GM23338 (cell line): ENCODE measurements at regions not wholly inside any gene's neighbourhood (a gene's known extent, or its start where the extent isn't known, plus 50 kb on each side); places are given as distances from the start of the nearest gene placed in this dataset.

Experiments used
- ATAC-seq: fragments of 200-7000 bp; cut with Tn5 transposase; 3 replicates; pipeline ENCODE4 v1.9.1; 2020
- DNase-seq: peaks from one replicate; pipeline ENCODE4 v3.0.0-alpha.2; 2015; ENCODE audit warnings: low spot score
- H2AFZ ChIP-seq: fragments of 200-600 bp; sonication (generic); 2 replicates; pipeline ENCODE4 v1.8.0; 2016; ENCODE audit warnings: antibody characterized with exemption, mild to moderate bottlenecking, moderate library complexity
- H3F3A ChIP-seq: fragments of 200-600 bp; sonication (generic); replicated peaks from 2 replicates; pipeline ENCODE4 v1.8.0; 2017; ENCODE audit warnings: antibody characterized with exemption, mixed run types, low read depth
- H3K27ac ChIP-seq: fragments of 200-600 bp; sonication (generic); 2 replicates; pipeline ENCODE4 v1.6.1; 2016; ENCODE audit warnings: low read depth
- H3K27me3 ChIP-seq: fragments of 200-600 bp; sonication (generic); 2 replicates; pipeline ENCODE4 v1.8.0; 2016; ENCODE audit warnings: mild to moderate bottlenecking, mixed run types, moderate library complexity; ENCODE audit not compliant: insufficient read depth
- H3K36me3 ChIP-seq: fragments of 200-600 bp; sonication (generic); 2 replicates; pipeline ENCODE4 v1.8.0; 2016; ENCODE audit warnings: mild to moderate bottlenecking; ENCODE audit not compliant: insufficient read depth
- H3K4me1 ChIP-seq: fragments of 200-600 bp; sonication (generic); 2 replicates; pipeline ENCODE4 v1.8.0; 2016; ENCODE audit warnings: mild to moderate bottlenecking, moderate library complexity; ENCODE audit not compliant: insufficient read depth
- H3K4me2 ChIP-seq: fragments of 200-600 bp; sonication (generic); 2 replicates; pipeline ENCODE4 v1.7.1; 2017; ENCODE audit warnings: mixed run types
- H3K4me3 ChIP-seq: fragments of 200-600 bp; sonication (generic); 2 replicates; pipeline ENCODE4 v1.6.1; 2016; ENCODE audit warnings: mixed run types
- H3K79me2 ChIP-seq: fragments of 200-600 bp; sonication (generic); replicated peaks from 2 replicates; pipeline ENCODE4 v1.8.0; 2017; ENCODE audit warnings: mild to moderate bottlenecking; ENCODE audit not compliant: insufficient read depth
- H3K9me2 ChIP-seq: fragments of 200-600 bp; sonication (generic); 2 replicates; pipeline ENCODE4 v1.8.0; 2017; ENCODE audit not compliant: insufficient read depth
- H4K20me1 ChIP-seq: fragments of 200-600 bp; sonication (generic); replicated peaks from 2 replicates; pipeline ENCODE4 v1.8.0; 2017; ENCODE audit warnings: mild to moderate bottlenecking; ENCODE audit not compliant: insufficient read depth
- H3K27ac Mint-ChIP-seq: 2 replicates; pipeline ENCODE4 v1.8.0; 2020; ENCODE audit warnings: inconsistent platforms, mild to moderate bottlenecking, moderate library complexity, mixed read lengths
- H3K27me3 Mint-ChIP-seq: 3 replicates; pipeline ENCODE4 v1.8.0; 2022; ENCODE audit warnings: low read depth, mild to moderate bottlenecking, moderate library complexity, mixed read lengths, inconsistent platforms; ENCODE audit not compliant: insufficient read depth, poor library complexity
- H3K36me3 Mint-ChIP-seq: 3 replicates; pipeline ENCODE4 v1.8.0; 2021; ENCODE audit warnings: low read depth, mild to moderate bottlenecking, inconsistent platforms, moderate library complexity, mixed read lengths
- H3K4me1 Mint-ChIP-seq: 3 replicates; pipeline ENCODE4 v1.8.0; 2020; ENCODE audit warnings: mild to moderate bottlenecking, inconsistent platforms, mixed read lengths
- H3K4me3 Mint-ChIP-seq: 3 replicates; pipeline ENCODE4 v1.8.0; 2021; ENCODE audit warnings: moderate library complexity, mild to moderate bottlenecking, inconsistent platforms, mixed read lengths
- H3K9me3 Mint-ChIP-seq: 3 replicates; pipeline ENCODE4 v1.8.0; 2020; ENCODE audit warnings: moderate library complexity, mild to moderate bottlenecking, inconsistent platforms, mixed read lengths
- CREB1 ChIP-seq: fragments of 250-450 bp; sonication (Bioruptor Pico); IDR thresholded peaks from 2 replicates; pipeline ENCODE4 v1.5.0; 2020; ENCODE audit warnings: low read depth, mild to moderate bottlenecking, moderate library complexity
- EZH2 ChIP-seq: fragments of 200-600 bp; sonication (generic); IDR thresholded peaks from one replicate; pipeline ENCODE4 v1.8.0; 2017; ENCODE audit warnings: antibody characterized with exemption, mild to moderate bottlenecking, low read depth; ENCODE audit not compliant: unreplicated experiment
- EZH2phosphoT487 ChIP-seq: fragments of 200-600 bp; sonication (generic); IDR thresholded peaks from one replicate; pipeline ENCODE4 v1.8.1; 2018; ENCODE audit warnings: antibody characterized with exemption; ENCODE audit not compliant: unreplicated experiment
- JUNB ChIP-seq: IDR thresholded peaks from one replicate; pipeline ENCODE4 v1.6.1; 2016; ENCODE audit warnings: antibody characterized with exemption; ENCODE audit not compliant: unreplicated experiment
- NANOG ChIP-seq: IDR thresholded peaks from 2 replicates; pipeline ENCODE4 v1.6.1; 2016; ENCODE audit warnings: antibody characterized with exemption, borderline replicate concordance
- POLR2AphosphoS5 ChIP-seq: IDR thresholded peaks from 2 replicates; pipeline ENCODE4 v1.6.1; 2016; ENCODE audit warnings: antibody characterized with exemption, low read depth
- STAT1 ChIP-seq: IDR thresholded peaks from one replicate; pipeline ENCODE4 v1.6.1; 2016; ENCODE audit warnings: antibody characterized with exemption; ENCODE audit not compliant: unreplicated experiment
- ZNF114 ChIP-seq: fragments of 250-450 bp; sonication (Bioruptor Pico); IDR thresholded peaks from 2 replicates; pipeline ENCODE4 v1.5.0; 2020; ENCODE audit warnings: mild to moderate bottlenecking, moderate library complexity
- ZNF331 ChIP-seq: fragments of 250-450 bp; sonication (Bioruptor Pico); IDR thresholded peaks from 2 replicates; pipeline ENCODE4 v1.5.0; 2020; ENCODE audit warnings: low read depth, mild to moderate bottlenecking, moderate library complexity
- TF ChIP-seq, protein P1 (sequence below), 2 experiments: fragments of 200-600 bp in 1 of 2; sonication (generic) in 1 of 2; conservative IDR thresholded peaks; 2 replicates each; pipeline versions ENCODE4 v1.5.1 to v1.6.1; 2016 to 2017; ENCODE audit warnings: antibody characterized with exemption in 2 of 2, low read depth in 2 of 2, mild to moderate bottlenecking in 2 of 2, moderate library complexity in 1 of 2
- TF ChIP-seq, protein P2 (sequence below): fragments of 250-450 bp; sonication (Bioruptor Pico); IDR thresholded peaks from 2 replicates; pipeline ENCODE4 v1.5.0; 2020; ENCODE audit warnings: mild to moderate bottlenecking, moderate library complexity
- TF ChIP-seq, protein P3 (sequence below): IDR thresholded peaks from 2 replicates; pipeline ENCODE4 v1.6.1; 2016; ENCODE audit warnings: antibody characterized with exemption
- TF ChIP-seq, protein P4 (sequence below): IDR thresholded peaks from one replicate; pipeline ENCODE4 v1.6.1; 2018; ENCODE audit warnings: antibody characterized with exemption; ENCODE audit not compliant: unreplicated experiment

DNA sequence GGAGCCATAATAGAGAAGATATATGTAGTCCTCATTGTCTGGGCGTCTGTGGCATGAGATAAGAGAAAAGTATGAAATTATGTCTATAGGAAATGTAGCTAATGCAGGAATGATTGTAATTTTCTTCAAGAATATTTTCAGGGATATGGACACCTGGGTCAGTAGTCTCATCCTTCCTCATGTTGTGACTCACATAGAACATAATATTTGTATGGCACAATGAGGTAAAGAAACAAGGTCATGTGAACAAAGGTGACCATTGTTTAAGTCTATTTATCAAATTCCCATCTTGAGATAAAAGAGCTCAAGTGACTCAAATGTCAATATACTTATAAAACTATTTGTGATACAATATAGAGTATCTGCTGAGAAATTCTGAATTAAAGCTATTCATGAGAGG is 345.5 kb upstream of the ROBO1 start:
- ATAC-seq: no peak
- TF ChIP-seq, protein P1, sequence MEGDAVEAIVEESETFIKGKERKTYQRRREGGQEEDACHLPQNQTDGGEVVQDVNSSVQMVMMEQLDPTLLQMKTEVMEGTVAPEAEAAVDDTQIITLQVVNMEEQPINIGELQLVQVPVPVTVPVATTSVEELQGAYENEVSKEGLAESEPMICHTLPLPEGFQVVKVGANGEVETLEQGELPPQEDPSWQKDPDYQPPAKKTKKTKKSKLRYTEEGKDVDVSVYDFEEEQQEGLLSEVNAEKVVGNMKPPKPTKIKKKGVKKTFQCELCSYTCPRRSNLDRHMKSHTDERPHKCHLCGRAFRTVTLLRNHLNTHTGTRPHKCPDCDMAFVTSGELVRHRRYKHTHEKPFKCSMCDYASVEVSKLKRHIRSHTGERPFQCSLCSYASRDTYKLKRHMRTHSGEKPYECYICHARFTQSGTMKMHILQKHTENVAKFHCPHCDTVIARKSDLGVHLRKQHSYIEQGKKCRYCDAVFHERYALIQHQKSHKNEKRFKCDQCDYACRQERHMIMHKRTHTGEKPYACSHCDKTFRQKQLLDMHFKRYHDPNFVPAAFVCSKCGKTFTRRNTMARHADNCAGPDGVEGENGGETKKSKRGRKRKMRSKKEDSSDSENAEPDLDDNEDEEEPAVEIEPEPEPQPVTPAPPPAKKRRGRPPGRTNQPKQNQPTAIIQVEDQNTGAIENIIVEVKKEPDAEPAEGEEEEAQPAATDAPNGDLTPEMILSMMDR (conservative IDR thresholded peaks at IDR 0.05; ENCODE audit: low read depth in 2 of 2): no peak
- TF ChIP-seq, protein P2, sequence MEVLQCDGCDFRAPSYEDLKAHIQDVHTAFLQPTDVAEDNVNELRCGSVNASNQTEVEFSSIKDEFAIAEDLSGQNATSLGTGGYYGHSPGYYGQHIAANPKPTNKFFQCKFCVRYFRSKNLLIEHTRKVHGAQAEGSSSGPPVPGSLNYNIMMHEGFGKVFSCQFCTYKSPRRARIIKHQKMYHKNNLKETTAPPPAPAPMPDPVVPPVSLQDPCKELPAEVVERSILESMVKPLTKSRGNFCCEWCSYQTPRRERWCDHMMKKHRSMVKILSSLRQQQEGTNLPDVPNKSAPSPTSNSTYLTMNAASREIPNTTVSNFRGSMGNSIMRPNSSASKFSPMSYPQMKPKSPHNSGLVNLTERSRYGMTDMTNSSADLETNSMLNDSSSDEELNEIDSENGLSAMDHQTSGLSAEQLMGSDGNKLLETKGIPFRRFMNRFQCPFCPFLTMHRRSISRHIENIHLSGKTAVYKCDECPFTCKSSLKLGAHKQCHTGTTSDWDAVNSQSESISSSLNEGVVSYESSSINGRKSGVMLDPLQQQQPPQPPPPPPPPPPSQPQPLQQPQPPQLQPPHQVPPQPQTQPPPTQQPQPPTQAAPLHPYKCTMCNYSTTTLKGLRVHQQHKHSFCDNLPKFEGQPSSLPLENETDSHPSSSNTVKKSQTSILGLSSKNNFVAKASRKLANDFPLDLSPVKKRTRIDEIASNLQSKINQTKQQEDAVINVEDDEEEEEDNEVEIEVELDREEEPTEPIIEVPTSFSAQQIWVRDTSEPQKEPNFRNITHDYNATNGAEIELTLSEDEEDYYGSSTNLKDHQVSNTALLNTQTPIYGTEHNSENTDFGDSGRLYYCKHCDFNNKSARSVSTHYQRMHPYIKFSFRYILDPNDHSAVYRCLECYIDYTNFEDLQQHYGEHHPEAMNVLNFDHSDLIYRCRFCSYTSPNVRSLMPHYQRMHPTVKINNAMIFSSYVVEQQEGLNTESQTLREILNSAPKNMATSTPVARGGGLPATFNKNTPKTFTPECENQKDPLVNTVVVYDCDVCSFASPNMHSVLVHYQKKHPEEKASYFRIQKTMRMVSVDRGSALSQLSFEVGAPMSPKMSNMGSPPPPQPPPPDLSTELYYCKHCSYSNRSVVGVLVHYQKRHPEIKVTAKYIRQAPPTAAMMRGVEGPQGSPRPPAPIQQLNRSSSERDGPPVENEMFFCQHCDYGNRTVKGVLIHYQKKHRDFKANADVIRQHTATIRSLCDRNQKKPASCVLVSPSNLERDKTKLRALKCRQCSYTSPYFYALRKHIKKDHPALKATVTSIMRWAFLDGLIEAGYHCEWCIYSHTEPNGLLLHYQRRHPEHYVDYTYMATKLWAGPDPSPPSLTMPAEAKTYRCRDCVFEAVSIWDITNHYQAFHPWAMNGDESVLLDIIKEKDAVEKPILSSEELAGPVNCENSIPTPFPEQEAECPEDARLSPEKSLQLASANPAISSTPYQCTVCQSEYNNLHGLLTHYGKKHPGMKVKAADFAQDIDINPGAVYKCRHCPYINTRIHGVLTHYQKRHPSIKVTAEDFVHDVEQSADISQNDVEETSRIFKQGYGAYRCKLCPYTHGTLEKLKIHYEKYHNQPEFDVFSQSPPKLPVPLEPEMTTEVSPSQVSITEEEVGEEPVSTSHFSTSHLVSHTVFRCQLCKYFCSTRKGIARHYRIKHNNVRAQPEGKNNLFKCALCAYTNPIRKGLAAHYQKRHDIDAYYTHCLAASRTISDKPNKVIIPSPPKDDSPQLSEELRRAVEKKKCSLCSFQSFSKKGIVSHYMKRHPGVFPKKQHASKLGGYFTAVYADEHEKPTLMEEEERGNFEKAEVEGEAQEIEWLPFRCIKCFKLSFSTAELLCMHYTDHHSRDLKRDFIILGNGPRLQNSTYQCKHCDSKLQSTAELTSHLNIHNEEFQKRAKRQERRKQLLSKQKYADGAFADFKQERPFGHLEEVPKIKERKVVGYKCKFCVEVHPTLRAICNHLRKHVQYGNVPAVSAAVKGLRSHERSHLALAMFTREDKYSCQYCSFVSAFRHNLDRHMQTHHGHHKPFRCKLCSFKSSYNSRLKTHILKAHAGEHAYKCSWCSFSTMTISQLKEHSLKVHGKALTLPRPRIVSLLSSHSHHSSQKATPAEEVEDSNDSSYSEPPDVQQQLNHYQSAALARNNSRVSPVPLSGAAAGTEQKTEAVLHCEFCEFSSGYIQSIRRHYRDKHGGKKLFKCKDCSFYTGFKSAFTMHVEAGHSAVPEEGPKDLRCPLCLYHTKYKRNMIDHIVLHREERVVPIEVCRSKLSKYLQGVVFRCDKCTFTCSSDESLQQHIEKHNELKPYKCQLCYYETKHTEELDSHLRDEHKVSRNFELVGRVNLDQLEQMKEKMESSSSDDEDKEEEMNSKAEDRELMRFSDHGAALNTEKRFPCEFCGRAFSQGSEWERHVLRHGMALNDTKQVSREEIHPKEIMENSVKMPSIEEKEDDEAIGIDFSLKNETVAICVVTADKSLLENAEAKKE (CRISPR knock-in tag): no peak
- TF ChIP-seq ZNF331 (CRISPR knock-in tag) (no peak), NANOG (no peak), STAT1 (no peak), EZH2phosphoT487 (no peak), CREB1 (no peak), JUNB (no peak), POLR2AphosphoS5 (no peak), ZNF114 (CRISPR knock-in tag) (no peak), EZH2 (no peak)
- TF ChIP-seq, protein P3, sequence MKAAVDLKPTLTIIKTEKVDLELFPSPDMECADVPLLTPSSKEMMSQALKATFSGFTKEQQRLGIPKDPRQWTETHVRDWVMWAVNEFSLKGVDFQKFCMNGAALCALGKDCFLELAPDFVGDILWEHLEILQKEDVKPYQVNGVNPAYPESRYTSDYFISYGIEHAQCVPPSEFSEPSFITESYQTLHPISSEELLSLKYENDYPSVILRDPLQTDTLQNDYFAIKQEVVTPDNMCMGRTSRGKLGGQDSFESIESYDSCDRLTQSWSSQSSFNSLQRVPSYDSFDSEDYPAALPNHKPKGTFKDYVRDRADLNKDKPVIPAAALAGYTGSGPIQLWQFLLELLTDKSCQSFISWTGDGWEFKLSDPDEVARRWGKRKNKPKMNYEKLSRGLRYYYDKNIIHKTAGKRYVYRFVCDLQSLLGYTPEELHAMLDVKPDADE: no peak
- TF ChIP-seq, protein P4, sequence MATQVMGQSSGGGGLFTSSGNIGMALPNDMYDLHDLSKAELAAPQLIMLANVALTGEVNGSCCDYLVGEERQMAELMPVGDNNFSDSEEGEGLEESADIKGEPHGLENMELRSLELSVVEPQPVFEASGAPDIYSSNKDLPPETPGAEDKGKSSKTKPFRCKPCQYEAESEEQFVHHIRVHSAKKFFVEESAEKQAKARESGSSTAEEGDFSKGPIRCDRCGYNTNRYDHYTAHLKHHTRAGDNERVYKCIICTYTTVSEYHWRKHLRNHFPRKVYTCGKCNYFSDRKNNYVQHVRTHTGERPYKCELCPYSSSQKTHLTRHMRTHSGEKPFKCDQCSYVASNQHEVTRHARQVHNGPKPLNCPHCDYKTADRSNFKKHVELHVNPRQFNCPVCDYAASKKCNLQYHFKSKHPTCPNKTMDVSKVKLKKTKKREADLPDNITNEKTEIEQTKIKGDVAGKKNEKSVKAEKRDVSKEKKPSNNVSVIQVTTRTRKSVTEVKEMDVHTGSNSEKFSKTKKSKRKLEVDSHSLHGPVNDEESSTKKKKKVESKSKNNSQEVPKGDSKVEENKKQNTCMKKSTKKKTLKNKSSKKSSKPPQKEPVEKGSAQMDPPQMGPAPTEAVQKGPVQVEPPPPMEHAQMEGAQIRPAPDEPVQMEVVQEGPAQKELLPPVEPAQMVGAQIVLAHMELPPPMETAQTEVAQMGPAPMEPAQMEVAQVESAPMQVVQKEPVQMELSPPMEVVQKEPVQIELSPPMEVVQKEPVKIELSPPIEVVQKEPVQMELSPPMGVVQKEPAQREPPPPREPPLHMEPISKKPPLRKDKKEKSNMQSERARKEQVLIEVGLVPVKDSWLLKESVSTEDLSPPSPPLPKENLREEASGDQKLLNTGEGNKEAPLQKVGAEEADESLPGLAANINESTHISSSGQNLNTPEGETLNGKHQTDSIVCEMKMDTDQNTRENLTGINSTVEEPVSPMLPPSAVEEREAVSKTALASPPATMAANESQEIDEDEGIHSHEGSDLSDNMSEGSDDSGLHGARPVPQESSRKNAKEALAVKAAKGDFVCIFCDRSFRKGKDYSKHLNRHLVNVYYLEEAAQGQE: no peak
- Histone ChIP-seq H4K20me1 (no peaks in the 10 kb centered on the region), H3K27me3 (no peaks in the 10 kb centered on the region), H2AFZ (no peak overlapping the region), H3K4me1 (no peaks in the 10 kb centered on the region), H3K4me3 (no peak overlapping the region), H3K9me2 (no peaks in the 10 kb centered on the region), H3K36me3 (no peaks in the 10 kb centered on the region), H3F3A (no peaks in the 10 kb centered on the region), H3K4me2 (no peak overlapping the region), H3K79me2 (no peaks in the 10 kb centered on the region), H3K27ac (no peak overlapping the region)
- DNase-seq: no peak
- no peaks in the 10 kb centered on the region for H3K9me3 Mint-ChIP-seq
- no peaks in the 10 kb centered on the region for H3K36me3 Mint-ChIP-seq
- no peaks in the 10 kb centered on the region for H3K4me1 Mint-ChIP-seq
- no peak overlapping the region for H3K4me3 Mint-ChIP-seq
- H3K27ac Mint-ChIP-seq: no peak overlapping the region
- no peaks in the 10 kb centered on the region for H3K27me3 Mint-ChIP-seq
